GM19324 (cell line): ENCODE measurements at regions not wholly inside any gene's neighbourhood (a gene's known extent, or its start where the extent isn't known, plus 50 kb on each side); places are given as distances from the start of the nearest gene placed in this dataset.

Experiments used
- ATAC-seq: cut with Tn5 transposase; IDR thresholded peaks from one replicate; pipeline ENCODE4 v1.9.1; 2021; ENCODE audit warnings: mild to moderate bottlenecking, moderate library complexity; ENCODE audit not compliant: unreplicated experiment, low FRiP score

GRCh38 chr6:2507521-2508037 is 243.1 kb downstream of the MYLK4 start:
- ATAC-seq, result no peak

DNA sequence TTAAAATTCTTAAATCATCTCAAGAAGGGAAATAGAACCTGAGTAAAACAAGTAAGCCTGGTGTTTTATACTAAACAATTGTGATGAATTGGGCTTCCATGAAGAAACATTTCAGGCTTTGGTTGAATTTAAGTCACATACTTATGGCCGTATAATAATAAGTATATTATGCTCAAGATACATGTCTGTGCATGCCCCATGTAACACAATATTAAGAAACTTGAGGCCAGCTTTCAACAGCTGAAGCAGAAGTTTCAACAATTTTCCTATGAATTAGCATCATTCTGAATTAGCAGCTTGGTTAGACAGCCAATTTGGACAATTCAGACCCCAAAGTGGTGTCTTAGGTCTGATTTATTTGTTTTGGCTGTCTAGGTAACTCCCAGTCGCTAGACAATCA is 243.7 kb downstream of the MYLK4 start:
- ATAC-seq, result no peak

DNA sequence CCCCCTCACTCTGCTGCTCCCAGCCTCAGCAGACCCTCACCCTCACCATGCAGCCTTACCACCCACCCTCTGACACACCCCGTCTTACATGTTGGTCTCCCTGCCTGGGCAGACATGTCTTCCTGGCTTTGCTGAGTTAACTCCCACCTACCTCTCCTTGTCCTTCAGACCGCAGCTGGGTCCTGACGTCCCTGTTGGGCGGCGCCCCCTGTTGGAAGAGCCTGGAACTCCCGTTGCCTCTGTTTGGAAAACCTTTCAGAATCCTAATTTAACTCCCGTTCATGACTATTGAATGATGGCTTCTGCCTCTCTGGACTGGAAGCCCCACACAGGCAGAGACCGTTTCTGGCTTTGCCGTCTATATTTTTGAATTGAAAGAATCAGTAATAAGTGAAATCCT is 245.1 kb downstream of the MYLK4 start:
- no peak for ATAC-seq

DNA sequence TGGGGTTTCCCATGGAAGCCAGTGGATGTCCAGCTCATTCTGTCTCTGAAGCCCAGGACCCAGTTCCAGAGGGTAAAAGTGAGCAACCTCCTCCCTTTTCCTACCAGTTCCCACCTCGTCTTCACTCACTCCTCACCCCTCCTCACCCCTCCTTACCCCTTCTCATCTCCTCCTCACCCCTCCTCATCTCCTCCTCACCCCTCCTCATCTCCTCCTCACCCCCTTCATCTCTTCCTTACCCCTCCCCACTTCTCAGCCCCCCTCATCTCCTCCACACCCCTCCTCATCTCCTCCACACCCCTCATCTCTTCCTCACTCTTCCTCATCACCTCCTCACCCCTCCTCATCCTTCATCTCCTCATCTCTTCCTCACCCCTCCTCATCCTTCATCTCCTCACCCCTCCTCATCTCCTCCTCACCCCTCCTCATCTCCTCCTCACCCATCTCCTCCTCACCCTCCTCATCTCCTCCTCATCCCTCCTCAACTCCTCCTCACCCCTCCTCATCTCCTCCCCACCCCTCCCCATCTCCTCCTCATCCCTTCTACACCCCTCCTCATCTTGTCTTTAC is 246.1 kb downstream of the MYLK4 start:
- ATAC-seq, result no peak

DNA sequence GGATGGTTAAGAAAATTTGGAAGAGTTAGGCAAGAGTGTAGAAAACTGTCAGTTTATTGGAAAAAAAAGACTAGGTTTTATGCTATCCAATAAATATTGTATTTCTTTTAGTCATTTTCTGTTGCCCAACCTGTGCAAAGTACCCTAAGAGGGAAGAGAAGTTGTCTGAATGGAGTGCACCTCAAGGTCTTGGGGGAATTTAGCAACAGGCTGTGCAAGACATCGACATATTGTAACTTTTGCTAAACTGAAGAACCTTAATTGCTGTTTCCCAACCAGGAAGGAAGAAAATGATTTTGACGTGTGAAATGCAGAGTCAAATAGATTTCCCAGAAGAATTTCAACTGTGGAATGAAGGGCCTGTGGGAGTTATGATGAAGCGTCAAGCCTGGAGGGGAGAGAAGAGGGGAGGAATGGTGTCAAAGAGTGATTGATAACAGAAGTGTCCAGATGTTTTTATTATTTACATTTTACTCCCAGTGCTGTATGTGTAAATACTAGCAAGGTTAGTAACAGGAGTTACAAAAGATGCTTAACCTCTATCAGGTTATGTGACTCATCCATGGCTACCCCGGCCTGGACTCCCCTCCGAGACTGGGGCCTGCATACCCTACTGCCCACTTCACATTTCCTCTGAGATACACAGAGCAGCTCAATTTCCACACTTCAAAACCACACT is 246.8 kb downstream of the MYLK4 start:
- no peak for ATAC-seq

- no peak for ATAC-seq
Observed at GRCh38 chr6:2502998-2503674, 247.6 kb downstream of the MYLK4 start.

GRCh38 chr6:2502096-2502997 is 248.4 kb downstream of the MYLK4 start:
- no peak for ATAC-seq

DNA sequence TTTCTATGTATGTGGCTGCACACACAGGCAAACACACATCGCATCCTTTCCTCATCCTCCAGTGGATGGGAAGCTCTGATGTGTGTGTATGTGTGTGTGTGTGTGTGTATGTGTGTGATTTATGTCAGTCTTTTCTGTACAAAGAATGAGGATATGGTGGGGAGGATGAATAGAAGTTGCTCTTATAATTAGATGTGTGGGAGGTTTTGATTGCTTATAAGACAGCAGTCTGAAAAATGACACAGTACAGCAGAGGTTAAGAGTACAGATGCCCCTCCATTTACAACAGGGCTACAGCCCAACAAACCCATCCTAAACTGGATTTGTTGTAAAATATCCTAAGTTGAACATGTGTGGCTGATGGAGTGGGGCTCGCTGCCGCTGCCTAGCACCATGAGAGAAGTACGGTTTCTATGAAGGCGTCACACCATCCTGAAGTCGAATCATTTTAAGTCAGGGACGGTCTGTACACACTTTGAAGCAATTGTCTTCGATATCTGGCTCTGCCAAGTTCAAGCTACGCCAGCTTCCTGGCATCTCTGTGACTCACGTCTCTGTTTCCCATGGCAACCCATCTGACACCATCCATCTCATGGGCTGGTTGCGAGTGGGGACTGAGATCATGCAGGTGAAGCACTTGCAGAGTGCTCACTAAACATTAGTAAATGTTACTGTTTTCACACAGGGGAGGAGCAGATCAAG is 252.6 kb downstream of the MYLK4 start:
- ATAC-seq, result no peak

DNA sequence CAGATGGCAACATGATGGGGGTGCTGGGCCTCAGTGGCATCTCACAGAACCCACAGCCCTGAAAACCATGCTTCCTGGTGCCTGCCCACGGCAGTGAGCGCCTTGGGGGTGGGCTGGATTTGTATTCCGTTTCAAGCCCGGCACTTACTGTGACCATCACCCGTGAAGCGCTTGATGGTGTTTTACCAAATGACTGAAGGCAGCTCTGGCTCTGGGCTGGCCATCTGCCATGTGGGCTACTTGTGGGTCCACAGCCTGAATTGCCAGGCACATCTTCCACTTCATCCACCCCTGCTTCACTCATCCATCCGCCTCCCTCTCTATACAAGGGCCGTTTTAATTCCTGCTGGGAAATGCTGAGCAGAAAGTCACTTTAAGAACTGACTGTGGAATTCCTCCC is 250.9 kb upstream of the GMDS start:
- no peak for ATAC-seq

- ATAC-seq, result no peak
Observed at GRCh38 chr6:2492686-2493523, 247.5 kb upstream of the GMDS start.

DNA sequence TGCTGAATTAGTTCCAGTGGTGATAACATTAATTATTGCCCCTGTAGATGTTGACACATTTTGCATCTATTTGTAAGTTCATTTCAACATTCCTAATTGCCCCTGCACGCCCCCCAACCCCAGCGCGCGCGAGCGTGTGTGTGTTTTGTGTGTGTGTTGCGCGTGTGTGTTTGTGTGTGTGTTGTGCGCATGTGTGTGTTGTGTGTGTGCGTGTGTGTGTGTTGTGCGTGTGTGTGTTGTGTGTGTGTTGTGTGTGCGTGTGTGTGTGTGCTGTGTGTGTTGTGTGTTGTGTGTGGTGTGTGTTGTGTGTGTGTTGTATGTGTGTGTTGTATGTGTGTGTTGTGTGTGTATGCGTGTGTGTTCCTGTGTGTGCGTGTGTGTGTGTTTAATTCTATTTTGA is 245.7 kb upstream of the GMDS start:
- ATAC-seq, result no peak

DNA sequence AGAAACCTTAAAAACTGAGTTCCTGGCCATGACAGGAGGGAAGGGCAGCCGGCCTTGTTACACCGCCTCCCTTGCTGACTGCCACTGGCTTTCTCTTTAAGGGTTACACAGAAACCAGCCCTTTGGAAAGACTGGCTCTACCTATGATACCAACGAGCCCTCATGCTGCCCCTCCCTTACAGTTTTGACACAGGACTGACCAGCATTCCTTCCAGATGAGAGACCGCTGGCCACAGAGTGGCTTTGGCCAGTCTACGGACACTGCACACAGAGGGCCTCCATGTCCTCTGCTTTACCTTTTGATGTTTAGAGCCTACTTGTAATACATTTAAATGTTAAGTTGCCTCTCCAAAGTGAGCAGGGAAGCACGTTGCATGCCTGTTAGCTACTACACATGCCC is 243.2 kb upstream of the GMDS start:
- ATAC-seq, result no peak

DNA sequence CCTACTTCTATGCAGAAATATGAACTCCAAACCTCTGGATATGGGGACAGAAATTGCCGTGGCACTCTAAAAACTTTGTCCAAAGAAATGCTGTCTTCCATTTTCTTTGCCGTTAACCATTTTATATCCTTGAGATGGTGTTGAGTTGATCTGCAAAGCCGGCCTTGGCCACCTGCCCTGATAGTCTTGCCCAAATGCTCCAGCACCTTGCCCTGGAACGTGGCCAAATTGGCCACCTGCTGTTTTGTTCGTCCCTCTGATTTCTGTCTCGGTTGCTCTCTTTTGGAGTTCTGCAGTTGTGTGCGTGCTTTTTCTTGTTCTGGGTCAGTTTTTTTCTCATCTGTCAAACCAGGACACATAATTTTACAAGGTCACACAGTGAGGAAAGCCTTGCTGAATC is 239.7 kb upstream of the GMDS start:
- ATAC-seq, result no peak

GRCh38 chr6:2482773-2483172 is 237.4 kb upstream of the GMDS start:
- no peak for ATAC-seq

DNA sequence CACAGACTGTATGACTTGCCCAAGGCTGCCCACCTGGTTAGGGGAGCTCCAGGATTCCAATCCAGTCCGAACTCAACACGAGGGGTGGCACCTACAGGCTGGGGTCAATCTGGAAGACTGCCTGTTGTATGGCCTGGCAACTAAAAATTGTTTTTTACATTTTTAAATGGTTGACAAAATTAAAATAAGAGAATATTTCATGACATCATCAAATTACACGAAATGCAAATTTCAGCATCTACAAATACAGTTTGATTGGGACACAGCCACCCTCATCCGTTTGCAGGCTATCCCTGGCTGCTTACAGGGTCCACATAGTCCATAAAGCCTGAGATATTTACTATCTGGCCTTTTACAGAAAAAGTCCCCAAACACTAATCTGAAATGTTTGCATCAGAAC is 235.9 kb upstream of the GMDS start:
- ATAC-seq, result no peak

- ATAC-seq, result no peak
Observed at GRCh38 chr6:2480267-2480966, 235.0 kb upstream of the GMDS start.

- no peak for ATAC-seq
Observed at GRCh38 chr6:2478200-2478599, 232.8 kb upstream of the GMDS start.

DNA sequence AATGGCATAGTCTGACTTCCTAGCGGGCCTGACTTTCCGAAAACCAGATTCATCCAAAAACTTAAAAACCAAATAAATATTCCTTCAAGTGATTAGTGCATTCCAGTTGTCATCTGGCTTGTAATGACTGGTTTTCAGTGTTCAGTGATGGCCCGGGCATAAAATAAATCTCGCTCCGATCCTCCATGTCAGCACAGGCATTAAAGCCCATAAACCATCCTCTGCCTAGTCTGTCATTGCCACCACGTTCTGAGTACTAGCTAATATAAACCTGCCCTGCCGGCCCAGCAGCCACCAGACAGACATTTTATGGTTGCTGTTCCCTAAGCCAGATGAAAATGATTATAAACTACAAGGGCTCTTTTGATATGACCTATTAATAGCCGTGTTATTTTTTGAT is 232.3 kb upstream of the GMDS start:
- no peak for ATAC-seq

- no peak for ATAC-seq
Observed at GRCh38 chr6:2477250-2477649, 231.8 kb upstream of the GMDS start.
